AG08395 (cell line): ENCODE measurements at regions not wholly inside any gene's neighbourhood (a gene's known extent, or its start where the extent isn't known, plus 50 kb on each side); places are given as distances from the start of the nearest gene placed in this dataset.

Experiments
- DNase-seq: peaks from one replicate; pipeline ENCODE4 v3.0.0; 2012; ENCODE audit warnings: mixed read lengths, low spot score

DNA sequence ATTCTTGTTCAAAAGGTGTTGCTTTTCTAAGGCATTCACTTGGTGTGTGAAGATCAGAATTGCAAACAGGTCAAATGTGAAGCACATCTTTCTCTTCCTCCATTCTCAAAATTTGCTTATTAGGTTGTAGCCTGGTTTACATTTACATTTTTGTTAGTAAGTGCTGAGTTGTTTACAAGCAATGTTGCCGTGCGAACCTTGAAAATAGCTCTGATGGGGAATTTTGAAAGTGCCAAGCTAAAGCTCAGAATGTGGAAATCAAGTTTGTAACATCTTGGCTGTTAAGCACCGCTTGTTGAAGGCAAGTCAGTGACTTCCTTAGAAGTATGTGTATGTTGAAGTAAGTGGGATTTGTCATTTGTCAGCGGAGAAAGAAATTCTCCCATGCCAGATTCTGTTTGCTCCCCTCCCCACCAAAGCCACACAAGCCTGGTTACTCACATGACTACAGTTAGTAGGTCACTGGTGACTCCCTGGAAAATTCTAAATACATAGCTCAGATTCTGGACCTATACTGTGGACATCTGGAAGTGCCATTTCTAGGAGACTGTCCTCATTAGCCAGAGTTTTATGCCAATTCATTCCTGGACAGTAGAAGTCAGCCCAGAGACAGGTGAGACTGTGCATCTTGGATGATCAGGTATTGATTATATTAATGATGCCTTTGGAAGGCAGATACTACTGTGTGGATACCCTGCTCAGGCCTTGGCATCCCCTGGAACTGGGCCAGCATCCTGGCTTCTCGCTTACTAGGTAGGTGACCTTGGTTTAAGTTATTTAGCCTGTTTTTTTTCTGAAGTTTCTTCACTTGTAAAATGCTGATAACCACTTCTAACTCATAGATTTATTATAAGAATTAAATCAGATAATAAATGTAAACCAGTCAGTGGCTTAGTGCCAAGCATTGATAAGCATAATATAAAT is 390.6 kb upstream of the SEMA6D start:
- DNase-seq: peak; percentile 20

DNA sequence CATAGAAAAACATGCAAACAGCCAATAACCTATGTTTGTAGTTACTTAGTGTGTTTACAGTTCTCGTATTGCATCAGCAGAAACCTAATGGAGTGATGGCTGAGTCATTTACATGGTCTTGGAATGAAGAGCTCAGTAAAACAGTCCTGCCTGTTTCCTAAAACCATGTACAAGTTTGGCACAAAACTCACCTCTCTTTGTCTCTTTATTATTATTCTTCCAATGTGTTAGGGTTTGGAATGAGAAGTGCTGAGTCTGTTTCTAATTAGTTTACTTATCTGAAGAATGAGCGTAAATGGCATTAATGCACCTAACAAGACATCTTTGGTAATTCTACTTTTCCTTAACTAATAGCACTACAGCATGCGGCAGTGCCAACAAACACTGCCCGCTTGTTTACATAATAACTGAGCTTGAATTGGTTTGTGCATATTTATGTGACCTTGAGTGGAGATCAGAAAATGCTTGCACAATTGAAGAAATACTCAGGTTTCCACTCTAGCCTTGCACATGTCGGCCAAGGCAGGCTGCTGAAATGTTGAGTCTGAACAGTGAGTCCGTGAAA is 385.4 kb upstream of the SEMA6D start:
- peak; percentile 60 for DNase-seq

DNA sequence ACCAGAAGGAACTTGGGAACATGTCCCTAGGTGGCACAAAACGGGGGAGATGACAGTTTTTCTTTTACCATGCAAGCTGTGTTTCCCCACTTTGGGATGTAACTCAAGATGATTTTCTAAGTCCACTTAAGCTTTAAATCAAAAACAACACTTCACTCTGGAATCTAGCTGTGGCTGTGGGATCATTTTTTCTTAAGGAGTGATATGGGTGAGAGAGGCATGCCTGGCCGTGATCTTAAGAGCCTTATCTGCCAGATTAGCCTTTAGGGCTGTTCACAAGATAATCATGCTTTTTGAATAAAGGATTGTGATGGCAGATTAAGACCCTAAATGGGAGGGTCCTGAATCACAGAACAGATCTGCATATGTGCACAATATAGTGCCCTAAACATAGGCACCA is 384.8 kb upstream of the SEMA6D start:
- DNase-seq: no peak

DNA sequence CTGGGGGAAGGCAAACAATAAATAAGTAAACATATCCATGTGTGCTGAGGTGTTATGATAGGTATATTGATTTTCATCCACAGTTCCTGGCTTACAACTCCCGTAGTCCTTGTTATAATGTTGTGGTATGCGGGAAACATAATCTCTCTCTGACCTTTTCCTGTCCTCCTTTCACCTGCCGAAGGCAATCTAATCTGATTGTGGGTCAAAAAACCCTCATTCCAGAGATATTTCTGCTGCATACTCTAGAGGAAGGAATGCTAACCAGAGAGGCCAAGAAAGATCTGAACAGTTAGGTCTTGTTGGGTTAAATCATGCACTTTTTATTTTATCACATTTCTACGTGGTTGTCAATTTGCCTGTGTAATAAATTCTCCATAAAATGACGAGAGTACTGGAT is 383.6 kb upstream of the SEMA6D start:
- DNase-seq: no peak

DNA sequence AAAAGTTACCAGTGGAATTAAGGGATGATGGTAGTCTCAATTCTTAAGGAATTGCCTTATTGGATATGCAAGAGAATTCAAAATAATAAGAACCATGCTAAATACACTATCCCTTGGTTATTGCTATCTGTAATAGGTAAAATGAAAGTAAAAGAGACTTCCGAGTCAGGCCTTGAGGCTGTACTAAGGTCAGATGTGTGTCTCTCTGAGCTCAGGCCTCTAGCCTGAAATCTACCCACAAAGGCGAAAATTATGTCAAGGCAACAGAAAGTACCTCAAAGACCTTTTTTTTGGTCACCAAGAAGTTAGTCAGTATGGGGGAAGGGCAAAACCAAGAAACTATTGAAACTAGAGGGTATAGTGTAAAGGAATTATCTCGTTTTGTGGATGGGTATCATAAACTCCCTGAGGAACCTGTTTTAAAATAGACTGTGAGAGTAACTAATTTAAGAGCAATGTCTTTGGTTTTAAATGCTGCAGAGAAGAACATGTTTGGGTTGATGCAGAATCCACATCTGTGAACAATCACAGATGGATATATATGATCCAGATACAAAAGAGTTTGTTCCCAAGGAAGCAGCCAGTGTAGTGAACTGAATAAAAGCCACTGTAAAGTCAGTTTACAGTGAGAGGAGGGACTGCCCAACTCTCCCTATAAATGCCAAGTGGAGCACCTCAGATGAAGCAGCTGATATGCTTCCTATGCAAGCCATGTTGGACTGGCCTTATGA is 382.3 kb upstream of the SEMA6D start:
- no peak for DNase-seq

DNA sequence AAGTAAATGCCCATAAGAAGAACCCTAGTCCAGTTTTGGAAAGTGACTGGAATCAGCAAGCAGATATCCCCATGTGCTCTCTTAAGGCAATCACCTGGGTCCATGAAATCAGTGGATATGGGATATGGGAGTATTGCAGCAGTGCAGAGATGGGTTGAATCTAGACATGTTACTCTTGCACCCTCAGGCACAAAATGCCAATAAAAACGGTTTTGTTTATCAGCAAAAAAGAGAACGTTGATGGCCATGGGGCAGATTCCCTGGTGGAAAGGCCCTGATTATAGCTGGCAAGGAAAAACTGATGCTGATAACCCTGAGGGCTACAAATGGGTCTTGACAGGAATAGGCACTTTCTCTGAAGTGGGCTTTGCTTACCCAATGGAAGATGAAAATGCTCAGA is 380.2 kb upstream of the SEMA6D start:
- no peak for DNase-seq

DNA sequence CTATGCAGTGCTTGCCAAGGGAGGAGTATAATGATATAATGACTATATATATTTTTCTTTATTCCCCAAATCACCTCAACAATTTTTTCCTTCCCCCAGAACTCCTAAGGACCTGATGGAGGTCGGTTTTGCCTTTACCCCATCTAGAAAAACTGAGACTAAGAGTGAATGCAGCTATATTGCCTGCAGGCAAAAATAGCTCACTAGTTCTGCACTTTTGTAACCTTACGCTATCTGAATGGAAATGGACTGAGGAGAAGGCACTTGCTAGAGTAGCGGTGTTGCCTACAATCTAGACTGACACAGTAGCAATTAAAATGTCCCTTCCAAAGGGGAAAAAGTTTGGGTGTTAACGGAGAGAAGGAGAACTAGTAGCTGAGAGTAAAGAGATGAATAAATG is 379.5 kb upstream of the SEMA6D start:
- DNase-seq: no peak

DNA sequence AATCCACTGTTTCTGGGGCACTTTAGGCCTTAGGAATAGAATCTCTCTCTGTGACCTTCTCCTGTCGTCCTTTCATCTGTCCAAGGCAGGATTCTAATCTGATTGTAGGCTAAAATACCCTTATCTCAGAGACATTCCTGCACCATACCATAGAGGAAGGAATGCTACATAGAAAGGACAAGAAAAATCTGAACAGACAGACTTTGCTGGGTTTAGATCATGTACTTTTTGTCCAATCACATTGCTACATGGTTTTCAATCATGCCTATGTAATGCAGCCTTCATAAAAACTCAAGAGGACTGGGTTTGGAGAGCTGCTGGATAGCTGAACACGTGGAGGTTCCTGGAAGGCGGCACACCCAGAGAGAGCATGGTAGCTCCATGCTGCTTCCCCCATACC is 378.5 kb upstream of the SEMA6D start:
- DNase-seq: no peak

DNA sequence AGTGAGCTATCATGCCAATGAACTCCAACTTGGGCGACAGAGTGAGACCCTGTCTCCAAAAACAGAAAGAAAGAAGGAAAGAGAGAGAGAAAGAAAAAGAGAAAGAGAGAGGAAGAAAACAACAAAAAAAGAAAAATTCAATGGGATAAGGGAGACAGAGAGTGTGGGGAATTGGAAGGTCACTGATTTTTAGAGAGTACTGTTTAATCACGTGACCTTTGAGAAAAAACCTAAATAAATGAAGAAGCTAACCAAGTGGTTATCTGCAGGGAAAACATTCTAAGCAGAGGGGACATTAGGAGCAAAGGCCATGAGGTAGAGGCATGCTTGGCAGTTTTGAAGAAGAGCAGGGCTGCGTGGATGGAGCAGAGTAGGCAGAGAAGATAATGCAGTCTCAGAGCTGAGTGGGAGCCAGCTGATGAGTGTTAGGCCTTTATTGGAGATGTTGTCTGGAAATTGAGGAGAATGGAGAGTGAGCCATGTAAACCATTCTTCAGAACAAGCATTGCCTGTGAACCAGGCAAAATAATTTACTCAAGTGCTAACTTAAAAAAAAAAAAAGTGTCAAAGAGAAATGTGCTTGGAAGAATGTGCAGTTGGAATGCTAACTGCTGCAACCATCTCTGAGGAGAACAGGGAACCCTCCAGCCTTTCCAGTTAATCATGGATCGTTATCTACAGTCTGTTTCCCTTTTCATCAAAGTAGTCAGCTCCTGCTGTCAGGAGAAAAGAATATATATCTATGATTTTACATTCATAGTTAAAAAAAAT is 377.3 kb upstream of the SEMA6D start:
- peak; percentile 21 for DNase-seq

DNA sequence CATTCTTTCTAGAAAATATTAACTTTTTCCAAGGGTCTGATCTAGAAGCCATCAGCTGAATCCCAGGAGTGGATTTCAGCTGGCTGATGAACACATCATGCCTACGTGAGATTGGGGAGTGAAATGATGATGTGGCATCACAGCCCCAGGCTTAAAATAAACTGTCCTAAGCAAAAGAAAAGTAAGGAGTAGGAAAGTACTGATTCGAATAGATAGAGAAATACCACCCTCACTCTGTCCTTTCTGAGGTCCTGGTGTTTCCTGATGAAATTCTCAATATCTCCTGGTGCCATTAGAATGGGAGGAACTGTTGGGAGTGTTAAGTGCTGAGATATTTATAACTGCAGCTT is 376.8 kb upstream of the SEMA6D start:
- DNase-seq: peak; percentile 20

DNA sequence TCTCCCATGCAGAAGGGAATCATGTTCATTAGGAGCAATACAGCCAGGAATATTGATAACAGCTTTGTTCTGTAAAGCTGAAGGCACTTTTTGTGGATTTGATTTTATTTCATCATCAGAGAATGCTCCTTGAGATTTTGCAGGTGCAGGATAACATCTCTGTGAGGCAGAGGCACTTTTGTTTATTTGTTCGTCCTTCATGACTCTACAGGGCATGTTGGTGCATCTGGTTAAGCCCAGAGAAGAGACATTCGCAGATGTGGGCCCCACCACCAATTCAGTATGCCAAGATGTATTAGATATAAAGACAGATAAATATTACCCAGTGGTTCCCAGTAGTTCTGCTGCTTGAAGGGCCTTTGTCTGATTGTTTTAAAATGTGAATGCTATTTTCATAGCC is 368.1 kb upstream of the SEMA6D start:
- DNase-seq: no peak

DNA sequence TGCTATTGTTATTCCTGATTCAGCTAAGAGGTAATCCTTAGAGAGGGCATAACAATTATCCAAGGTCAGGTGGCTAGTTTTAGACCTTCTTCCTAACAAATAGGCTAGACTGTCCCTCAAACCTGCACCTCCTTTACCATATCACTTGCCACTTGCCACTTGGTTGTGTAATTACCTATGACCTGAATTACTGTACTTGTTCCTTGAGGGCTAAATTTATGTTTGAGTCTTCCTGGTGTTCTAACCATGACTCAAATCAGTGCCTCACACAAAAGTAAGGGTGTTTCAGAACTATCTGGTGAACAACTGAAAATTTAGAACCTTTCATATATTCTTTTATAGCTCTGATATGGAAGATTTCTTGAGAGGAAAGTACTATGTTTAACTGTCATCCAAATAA is 365.8 kb upstream of the SEMA6D start:
- no peak for DNase-seq

DNA sequence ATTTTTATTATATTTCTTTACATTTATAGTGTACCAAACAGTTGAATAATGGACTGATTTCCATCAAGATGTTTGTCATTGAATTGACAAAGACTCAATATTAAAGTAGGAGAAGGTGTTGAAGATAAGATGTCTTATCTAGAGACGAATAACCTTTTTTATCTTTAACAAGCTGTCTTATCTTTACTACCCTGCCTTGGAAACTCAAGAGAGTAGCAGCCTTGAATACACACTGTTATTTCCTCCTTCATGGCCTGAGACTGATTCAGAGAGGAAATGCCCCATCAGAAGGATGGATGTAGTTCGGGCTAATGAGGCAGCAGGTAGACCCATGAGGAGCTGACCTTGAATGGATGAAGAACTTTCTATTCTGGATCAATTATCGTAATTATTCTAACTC is 365.1 kb upstream of the SEMA6D start:
- no peak for DNase-seq

DNA sequence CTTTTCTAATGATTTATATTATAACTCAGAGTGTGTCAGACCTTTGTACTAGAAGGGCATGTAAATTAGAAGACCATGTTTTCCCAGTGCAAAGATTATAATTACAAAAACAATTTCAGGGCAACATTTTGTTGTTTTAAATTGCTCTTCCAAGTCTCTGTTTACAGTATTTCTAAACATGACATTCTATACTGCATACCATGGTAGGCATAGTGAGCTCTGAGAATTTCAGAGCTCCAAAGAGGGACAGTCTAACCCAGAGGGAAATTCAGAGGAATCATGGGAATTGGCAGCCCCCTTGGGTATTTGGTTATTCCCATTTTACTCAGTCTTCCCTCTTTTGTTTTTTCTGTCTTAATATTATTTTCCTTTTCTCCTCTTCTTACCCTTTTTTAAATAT is 361.5 kb upstream of the SEMA6D start:
- no peak for DNase-seq

DNA sequence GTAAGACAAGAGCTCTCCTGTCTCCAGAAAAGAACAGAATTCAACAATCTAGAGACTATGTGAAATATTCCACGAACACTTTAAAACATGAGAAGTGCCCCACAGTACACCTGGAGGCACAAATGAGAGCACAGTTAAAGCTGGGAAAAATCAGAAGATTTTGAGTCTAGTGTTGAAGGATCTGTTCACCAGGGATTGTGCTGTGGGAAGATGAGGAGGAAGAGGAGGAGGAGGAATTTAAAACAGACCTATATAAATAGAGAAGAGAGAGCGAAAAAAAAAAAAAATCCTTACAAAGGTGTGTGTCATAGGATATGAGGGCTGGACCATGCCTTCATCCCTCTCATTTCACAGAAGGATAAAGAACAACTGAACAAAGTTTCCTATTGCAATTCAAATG is 361.0 kb upstream of the SEMA6D start:
- no peak for DNase-seq

DNA sequence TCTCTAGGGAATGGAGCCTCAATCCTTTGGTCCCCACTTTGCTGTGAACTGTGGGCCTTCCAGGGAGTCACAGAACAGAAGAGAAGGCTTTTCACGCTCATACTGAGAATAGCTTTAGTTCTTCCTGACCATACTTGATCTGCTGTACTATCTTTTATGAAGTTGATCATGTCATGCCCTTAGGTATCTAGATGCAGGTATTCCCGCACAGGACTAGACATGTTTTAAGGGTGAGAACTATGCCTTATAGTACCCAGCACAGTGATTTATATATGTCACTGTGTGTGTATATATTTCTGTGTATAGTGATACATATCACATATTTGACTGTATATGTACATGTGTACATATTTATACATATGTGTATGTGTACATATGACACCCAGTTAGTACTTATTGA is 358.4 kb upstream of the SEMA6D start:
- DNase-seq: no peak

DNA sequence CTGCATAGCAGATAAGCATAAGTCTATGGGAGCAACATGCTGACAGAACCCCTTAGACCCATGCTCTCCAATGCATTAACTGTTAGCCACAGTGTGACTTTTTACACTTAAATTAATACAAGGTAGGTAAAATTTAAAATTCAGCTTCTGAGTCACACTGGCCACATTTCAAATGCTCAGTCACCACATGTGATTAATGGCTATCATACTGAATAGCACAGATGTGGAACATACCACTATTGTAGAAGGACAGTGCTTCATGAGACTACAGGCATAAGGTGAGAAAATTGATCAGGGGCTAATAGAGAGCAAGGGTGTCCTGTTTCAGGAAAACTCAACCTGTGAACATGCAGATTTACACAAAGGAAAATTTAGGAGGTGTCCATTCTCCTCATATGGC is 357.0 kb upstream of the SEMA6D start:
- no peak for DNase-seq

DNA sequence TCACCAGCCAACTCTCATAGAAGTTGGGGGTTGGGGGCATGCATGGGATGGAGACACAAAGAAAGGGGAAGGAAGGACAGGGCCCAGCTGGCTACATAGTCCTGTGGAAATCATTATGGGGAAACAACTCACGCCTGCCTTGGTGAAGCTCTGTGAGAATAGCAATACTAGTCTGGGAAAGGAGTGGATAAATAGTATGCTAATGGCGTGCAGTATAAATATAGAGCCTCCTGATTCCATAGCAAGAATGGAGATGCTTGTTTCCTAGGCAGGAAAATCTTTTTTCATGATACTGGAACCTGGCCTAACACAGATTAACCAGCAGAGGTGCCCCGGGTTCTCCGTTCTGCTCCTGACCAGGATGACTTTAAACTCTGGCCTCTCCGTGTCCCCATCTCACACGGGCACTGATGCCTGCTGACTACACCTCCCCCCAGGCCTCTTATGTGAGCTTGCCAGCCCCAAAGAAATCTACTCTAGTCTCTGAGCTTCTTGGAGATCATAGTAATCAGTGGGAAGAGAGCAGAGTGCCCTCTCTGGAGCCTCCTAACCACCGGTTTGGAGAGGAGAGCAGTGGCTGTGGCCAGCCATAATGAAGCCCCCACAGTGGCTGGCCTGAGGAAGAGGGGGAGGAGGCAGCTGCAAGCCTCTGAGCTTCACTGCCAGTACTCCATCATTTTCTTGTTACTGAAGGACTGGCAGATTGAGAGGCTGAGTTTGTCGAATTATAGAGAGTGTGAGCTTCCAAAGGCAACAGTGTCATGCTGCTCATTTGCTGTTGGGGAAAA is 355.0 kb upstream of the SEMA6D start:
- DNase-seq: no peak

DNA sequence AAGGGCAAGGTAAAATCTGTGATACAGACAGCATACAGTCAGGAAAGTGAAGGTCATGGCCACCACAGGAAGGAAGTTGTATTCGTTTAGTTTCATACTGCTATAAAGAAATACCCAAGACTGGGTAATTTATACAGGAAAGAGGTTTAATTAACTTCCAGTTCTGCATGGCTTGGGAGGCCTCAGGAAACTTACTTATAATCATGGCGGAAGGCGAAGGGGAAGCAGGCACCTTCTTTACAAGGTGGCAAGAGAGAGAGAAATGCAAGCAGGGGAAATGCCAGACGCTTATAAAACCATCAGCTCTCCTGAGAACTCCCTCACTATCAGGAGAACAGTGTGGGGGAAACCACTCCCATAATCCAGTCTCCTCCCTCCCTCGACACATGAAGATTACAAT is 353.7 kb upstream of the SEMA6D start:
- no peak for DNase-seq

DNA sequence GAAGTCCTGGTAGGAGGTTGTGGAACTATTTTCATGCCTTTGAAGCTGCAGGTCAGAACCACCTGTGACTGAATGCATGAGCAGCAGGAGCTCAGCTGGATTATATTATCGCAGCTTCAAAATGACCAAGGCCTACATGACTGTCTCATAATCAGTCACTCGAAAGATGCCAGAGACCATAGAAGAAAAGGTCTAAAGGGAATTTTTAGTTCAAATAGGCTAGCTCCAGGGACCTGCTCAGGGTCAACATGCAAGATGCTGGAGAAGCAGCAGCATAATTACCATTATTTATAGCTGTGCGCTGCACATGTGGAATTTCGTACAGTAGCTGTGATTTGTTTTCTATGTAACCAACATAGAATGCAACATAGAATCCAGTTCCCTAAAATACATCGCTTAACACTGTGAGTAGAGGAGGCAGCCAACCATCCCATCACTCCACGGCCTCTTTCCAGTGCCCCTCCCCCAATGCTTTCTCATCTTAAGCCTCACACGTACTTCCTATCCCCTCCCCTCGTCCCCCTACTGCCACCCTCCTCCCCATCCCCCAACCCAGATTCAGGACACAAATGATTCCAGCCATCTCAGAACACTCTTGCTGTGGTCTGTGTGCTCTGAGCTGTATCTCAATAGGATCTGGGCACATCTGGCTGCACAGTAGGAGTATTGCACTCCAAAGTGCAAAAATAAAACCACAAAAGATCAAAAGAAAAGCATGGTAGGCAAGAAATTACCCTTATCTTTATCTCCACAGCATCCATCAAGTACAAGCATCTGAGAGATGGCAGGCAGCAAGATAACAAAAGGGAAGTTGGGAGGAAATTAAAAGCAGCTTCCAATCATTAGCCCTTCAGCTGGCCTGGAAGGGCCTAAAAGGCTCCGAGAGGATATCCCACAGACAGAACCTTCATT is 352.8 kb upstream of the SEMA6D start:
- DNase-seq: no peak

DNA sequence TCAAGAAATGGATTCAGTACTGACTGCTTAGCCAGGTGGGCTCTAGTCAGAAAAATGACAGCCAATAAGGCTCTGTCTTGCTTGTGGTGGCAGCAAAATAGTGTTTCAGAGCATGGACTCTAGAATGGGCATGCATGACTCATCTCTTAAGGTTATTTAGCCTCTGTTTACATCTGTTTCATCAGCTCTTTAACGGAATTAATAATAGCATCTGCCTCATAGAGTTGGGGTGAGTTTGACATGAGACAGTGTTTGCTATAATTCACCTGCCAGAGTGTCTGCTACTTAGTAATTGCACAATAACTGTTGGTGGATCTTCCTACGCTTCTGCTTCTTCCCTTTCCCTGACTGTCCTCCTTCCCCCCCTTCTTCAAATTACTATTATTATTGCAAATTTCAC is 350.4 kb upstream of the SEMA6D start:
- no peak for DNase-seq
